ENCODE measurements at regions not wholly inside any gene's neighbourhood (a gene's known extent, or its start where the extent isn't known, plus 50 kb on each side); places are given as distances from the start of the nearest gene placed in this dataset.

GRCh38 chr15:55016225-55016624, 180.5 kb downstream of the RSL24D1 start:
- no peak for DNase-seq

DNA sequence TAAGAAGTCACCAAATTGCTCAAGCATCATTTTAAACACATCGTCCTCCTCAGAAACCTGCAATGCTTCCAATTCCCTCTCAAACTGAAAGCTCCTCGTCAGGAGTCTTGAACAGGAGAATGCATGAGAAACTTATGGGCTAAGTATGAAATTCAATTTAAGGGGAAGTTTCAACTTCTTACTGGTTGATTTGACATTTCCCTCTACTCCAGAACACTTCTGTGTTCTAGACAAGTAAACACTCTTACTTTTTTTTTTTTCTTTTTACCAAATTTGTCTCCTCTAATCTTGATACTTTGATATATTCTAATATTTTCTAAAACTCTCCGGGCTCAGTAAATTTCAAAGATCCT, 181.7 kb downstream of the RSL24D1 start:
- DNase-seq: no peak

DNA sequence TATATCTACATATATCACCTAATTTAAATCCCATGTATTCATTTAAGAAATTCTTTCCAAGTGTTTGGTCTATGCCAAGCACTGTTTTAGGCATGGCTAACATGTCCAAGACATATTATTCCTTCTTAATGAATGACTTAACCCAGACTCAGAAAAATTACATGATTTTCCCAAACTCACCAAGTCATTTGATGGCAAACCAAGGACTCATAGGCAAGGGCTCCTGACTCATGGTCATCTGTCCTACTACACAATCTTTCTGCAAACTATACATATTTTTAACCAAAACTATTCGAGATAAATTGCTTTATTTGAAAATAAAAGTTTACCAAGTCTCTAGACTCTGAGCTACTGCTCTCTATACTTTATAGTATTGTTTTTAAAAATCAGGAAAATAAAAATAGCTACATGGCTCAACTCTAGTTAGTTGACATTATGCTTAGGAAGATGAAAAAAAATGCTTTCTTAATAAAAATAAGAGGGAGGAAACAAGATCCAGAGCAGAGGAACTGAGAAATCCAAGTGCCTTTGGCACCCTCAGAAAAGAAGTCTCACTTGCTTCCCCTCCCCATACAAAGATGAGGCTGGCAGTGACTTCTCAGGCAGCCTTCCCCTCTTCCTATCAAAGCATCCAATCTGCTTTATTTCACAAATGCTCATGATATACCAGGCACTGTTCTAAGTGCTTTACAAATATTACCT, 182.2 kb downstream of the RSL24D1 start:
- no peak for DNase-seq

GRCh38 chr15:55008421-55008820, 188.3 kb downstream of the RSL24D1 start:
- DNase-seq: no peak

DNA sequence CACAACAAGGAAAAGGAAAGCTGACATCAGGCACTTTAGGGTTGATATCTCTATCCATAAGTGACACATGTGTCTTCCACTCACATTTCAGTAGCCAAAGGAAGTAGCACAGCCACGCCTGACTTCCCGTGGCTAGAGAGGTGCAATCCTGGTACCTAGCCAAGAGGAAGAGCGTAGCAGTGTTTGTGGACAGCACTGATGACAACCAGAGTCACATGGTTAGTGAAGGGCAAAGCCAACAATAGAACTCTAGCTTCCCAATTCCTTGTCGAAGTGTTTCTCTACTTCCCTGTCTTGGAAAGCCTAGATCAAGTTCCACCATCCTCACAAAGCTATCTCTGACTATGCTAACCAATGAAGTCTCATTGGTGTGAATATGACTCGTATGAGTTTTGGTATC, 189.2 kb downstream of the RSL24D1 start:
- no peak for DNase-seq

DNA sequence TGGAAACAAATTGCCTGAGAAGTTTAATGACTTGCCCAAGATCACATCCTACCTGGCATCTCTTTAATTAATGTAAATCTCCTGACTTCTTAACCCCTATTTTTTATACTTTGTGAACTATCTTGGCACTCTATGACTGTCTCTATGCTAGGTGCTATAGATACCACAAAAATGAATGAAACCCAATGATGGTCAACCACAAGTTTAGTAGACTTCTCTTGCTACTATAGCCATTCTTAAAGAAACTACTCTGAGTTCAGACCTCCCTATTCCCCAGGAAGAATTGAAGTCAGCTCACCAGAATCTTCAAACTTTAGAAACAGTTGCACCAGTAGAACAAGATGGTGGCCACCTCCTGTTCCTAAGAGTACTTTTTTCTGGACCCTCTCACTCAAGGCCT, 191.1 kb downstream of the RSL24D1 start:
- DNase-seq: no peak

DNA sequence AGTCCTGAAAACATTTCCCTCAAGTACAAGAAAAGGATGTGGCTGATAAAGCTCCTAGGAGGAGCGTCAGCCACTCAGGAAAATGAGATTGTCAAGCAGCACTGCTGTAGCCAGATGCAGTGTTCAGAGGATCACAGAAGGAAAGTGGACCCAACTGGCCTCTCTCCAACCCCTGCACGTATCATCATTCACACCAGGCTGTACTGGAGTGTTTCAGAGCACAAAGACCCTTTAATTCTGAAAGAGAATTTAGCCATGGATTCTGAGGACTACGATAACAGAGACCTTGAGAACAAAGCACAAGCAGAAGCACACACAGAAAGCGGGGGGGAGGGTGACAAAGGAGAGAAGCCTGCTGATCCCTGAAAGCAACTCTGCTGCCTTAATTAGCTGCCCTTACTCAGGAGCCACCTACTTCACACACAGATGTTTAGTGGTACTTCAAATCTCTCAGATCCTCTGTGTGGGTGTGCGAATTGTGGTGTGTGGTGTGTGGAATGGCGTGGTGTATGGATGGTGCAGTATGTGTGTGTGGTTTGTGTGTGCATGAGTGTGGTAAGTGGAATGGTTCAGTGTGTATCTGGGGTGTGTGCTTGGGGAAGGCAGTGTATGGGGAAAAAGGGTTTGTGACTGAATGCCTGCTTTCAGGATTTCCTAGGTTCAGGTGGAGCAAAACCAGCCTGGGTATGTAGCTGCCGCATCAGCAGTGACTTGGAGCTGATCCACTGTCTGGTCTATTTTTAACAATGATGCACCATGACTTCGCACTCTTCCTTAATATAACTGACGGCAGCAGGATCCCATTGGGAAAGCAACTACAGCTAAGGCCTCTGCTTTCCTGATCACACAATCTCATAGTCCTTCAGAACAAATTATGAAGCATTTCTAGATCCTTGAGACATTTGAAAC, 192.5 kb downstream of the RSL24D1 start:
- no peak for DNase-seq

DNA sequence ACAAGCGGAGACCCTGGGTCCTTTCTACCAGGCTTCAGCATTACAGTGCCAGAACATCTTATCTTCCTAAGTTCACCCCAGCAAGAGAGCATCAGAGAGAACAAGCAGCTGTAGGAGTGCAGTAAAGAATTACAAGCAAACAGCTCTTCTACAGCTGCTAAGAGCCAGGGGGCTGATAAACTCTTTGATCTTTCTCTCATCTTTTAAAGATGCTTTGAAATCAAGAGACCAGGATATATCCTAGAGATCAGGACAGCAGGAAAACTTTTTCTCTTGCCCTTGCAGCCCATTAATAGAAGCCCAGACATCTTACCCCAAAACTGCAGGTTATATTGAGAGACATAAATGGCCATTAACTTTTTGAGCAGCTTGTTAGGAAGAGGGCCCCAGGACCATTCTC, 198.1 kb downstream of the RSL24D1 start:
- DNase-seq: no peak

GRCh38 chr15:54990793-54991192, 205.9 kb downstream of the RSL24D1 start:
- no peak for DNase-seq

GRCh38 chr15:54987881-54988280, 208.9 kb downstream of the RSL24D1 start:
- DNase-seq: no peak

DNA sequence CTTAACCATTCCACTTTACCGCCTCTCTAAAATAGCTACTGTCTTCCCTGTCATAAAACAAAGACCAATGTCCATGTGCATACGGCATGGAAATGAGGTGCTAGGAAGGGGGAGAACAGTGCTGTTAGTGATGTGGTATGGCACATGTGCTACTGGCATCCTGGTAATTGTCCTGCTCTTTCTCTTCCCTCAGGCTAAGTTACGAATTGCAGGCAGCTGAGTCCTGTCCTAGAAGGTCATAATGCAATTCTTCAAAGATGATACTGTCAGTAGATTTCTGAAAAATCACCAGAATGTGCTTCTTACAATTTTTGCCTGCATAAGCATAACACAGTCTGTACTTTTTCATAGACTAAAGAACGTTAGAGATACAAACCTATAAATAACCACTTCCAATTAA, 216.8 kb downstream of the RSL24D1 start:
- no peak for DNase-seq

DNA sequence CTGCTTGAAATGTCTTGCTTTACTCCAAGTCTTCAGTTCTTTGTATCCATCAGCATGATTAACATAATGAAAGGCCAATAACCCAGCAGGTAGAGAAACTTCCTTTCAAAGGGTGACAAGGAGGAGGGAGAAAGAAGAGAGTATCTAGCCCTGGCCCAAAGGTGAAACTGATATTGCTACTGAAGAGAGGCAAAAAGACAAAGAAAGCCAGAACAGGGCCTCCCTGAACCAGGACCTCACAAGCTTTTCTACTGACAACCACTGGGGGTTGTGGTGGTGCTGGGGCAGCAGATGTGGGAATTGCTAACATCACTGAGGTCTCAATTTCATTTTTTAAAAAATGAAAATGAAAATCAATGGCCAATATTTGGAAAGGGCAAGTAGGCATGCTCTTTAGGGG, 234.1 kb downstream of the RSL24D1 start:
- no peak for DNase-seq

- DNase-seq: no peak
Measured at GRCh38 chr15:54960266-54960665, 236.5 kb downstream of the RSL24D1 start.

DNA sequence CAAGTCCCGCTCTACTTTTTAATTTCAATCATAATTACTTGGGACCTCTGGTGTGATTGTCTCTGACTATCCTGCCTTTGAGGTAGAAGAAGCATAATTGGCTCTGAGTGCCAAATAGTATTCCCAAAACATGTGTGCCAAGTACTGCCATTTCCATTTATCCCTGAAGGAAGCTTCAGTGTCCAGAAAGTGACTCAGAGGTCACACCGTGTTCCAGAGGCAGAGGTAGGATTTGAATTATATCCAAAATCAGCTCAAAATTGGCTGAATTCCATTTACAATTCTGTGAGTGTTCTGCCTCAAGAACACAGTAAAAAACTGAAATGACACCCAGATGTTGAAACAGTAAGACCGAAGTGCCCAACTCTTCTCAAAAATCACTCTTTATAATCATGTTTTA, 255.3 kb downstream of the RSL24D1 start:
- DNase-seq: no peak

DNA sequence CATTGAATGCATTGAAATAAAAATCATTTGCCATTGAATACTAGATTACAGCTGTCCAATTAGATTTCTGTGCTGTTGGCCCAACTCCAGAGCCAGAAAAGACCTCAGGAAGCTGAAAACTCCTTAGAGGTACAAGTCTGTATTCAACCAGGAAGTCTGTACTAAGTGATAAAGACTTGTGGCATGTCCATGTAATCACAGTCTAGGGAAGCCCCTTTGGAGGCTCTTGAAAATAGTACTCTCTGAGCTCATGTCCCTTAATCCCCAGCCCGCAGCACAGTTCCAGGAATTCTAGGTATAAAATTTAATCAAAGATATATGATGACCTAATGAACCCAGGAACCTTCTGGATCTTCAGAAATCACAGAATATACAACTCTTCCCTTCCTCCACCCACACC, 279.4 kb downstream of the RSL24D1 start:
- no peak for DNase-seq

GRCh38 chr15:54915380-54915779, 281.4 kb downstream of the RSL24D1 start:
- no peak for DNase-seq

DNA sequence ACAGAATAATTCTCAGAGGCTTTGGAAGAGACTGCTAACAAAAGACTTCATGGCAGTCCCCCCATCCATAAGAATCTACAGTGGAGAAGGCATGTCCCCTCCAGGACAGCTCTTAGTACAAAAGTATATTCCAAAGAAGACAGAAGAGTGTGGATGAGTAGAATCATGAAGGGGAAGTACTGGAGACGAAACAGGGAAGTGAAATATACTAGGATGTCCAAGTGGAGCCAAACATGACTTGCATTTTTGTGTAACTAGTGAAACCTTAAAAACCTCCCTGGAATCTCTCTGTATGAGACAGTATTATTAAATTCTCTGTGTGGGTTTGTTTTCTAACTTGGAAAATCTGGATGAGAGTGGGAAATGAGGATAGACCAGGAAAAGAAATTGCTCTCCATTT, 312.4 kb downstream of the RSL24D1 start:
- DNase-seq: no peak

DNA sequence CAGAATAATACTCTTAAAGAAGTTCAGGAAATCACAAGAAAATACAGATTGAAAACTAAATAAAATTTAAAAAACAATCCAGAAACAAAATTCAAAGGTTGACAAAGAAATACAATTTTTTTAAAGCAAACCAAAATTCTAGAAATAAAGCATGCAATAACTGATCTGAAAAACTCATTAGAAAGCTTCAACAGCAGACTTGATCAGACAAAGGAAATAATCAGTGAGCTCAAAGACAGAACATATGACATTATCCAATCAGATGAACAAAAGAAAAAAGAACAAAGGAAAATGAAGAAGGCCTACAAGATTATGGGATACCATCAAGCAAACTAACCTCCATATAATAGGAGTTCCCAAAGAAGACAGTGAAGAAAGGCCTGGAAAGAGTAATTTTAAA, 336.8 kb downstream of the RSL24D1 start:
- DNase-seq: no peak

GRCh38 chr15:54854667-54855066, 342.1 kb downstream of the RSL24D1 start:
- DNase-seq: no peak

- no peak for DNase-seq
Measured at GRCh38 chr15:54850101-54850500, 346.6 kb downstream of the RSL24D1 start.

- DNase-seq: no peak
Measured at GRCh38 chr15:54843006-54843405, 353.7 kb downstream of the RSL24D1 start.

- no peak for DNase-seq
Measured at GRCh38 chr15:54841701-54842305, 354.9 kb downstream of the RSL24D1 start.

DNA sequence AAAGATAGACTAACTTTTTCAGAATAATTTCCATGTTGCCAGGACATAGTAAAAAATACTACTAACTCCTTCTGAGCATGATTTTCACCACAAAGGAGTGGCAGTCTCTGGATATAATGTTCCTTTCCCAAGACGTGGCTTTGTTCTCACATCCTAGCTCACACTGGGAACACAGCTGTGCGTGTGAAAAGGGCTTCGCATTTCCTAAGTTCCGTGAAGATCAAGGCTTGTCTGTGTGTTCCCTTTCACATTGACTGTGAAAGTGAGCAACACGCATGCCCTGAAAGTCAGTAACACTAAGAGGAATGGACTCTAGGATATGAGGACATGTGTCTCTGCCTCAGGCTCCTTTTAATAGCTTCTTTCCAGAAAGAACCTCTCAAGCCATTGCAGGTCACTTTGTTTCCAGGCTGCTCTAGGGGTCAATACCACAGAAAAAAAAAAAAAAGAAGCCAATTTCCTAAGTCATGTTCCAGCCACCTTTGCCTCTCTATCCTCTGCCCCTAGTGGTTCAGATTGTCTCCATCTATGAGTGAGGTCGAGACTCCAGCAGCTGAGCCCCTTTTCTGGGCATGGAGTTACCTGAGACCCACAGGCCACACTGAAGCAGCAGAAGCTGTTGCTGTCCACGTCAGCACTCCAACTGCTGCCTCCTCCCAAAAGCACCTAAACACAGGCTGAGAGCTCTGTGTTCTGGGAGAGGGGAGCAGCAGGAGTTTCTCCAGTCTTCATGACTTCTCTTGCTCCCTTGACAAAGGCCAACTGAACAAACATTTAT, 355.9 kb downstream of the RSL24D1 start:
- DNase-seq: no peak

Measured in stimulated activated naive CD4-positive, alpha-beta T cell (primary cell).